Ovary (tissue), 3 donors: ENCODE measurements at regions not wholly inside any gene's neighbourhood (a gene's known extent, or its start where the extent isn't known, plus 50 kb on each side); places are given as distances from the start of the nearest gene placed in this dataset.

Experiments
- POLR2A ChIP-seq: fragments of 450-650 bp; IDR thresholded peaks from one replicate; pipeline ENCODE4 v1.6.1; 2017; ENCODE audit warnings: antibody characterized with exemption, mild to moderate bottlenecking, moderate library complexity
- TF ChIP-seq, protein P1 (sequence below), 3 donors: fragments of 450-650 bp in 2 of 3; fragments of 200-600 bp in 1 of 3; IDR thresholded peaks; one replicate each; pipeline versions ENCODE4 v1.5.1 to v1.8.0; 2016 to 2022; ENCODE audit warnings: antibody characterized with exemption in 3 of 3, mild to moderate bottlenecking in 1 of 3
- donor health status: DM: no; HTN: no; CAD: no.

- TF ChIP-seq, protein P1, sequence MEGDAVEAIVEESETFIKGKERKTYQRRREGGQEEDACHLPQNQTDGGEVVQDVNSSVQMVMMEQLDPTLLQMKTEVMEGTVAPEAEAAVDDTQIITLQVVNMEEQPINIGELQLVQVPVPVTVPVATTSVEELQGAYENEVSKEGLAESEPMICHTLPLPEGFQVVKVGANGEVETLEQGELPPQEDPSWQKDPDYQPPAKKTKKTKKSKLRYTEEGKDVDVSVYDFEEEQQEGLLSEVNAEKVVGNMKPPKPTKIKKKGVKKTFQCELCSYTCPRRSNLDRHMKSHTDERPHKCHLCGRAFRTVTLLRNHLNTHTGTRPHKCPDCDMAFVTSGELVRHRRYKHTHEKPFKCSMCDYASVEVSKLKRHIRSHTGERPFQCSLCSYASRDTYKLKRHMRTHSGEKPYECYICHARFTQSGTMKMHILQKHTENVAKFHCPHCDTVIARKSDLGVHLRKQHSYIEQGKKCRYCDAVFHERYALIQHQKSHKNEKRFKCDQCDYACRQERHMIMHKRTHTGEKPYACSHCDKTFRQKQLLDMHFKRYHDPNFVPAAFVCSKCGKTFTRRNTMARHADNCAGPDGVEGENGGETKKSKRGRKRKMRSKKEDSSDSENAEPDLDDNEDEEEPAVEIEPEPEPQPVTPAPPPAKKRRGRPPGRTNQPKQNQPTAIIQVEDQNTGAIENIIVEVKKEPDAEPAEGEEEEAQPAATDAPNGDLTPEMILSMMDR (IDR thresholded peaks at IDR 0.05), result no peak
- no peak for TF ChIP-seq POLR2A
Measured at GRCh38 chr4:38409852-38410251, 254.1 kb upstream of the KLF3 start.
